HG02884 (cell line): ENCODE measurements at regions not wholly inside any gene's neighbourhood (a gene's known extent, or its start where the extent isn't known, plus 50 kb on each side); places are given as distances from the start of the nearest gene placed in this dataset.

Experiments
- ATAC-seq: cut with Tn5 transposase; IDR thresholded peaks from one replicate; pipeline ENCODE4 v1.9.1; 2021; ENCODE audit warnings: mild to moderate bottlenecking, moderate library complexity; ENCODE audit not compliant: unreplicated experiment

GRCh38 chr15:25932696-25933095, 69.6 kb upstream of the ATP10A start:
- ATAC-seq, result no peak

- no peak for ATAC-seq
These were observed 68.7 kb upstream of the ATP10A start for GRCh38 chr15:25931851-25932250.

GRCh38 chr15:25930931-25931330, 67.8 kb upstream of the ATP10A start:
- no peak for ATAC-seq
